Trophoblast cell (in vitro differentiated cells and primary cell): ENCODE measurements at regions not wholly inside any gene's neighbourhood (a gene's known extent, or its start where the extent isn't known, plus 50 kb on each side); places are given as distances from the start of the nearest gene placed in this dataset.

Experiments
- DNase-seq, 2 donors: peaks; one replicate each; pipeline ENCODE4 v3.0.0-alpha.2; 2016
- H2AFZ ChIP-seq: 2 replicates; pipeline ENCODE4 v1.6.1; 2013; ENCODE audit warnings: low read length, moderate library complexity, mild to moderate bottlenecking; ENCODE audit not compliant: insufficient read depth, poor library complexity
- H2AK5ac ChIP-seq: 2 replicates; pipeline ENCODE4 v1.6.1; 2013; ENCODE audit warnings: mild to moderate bottlenecking, low read length
- H2BK120ac ChIP-seq: 2 replicates; pipeline ENCODE4 v1.6.1; 2013; ENCODE audit warnings: low read length, mild to moderate bottlenecking, moderate library complexity; ENCODE audit not compliant: insufficient read depth, poor library complexity
- H2BK12ac ChIP-seq: 2 replicates; pipeline ENCODE4 v1.6.1; 2013; ENCODE audit warnings: mild to moderate bottlenecking, low read length, moderate library complexity
- H2BK5ac ChIP-seq: 2 replicates; pipeline ENCODE4 v1.6.1; 2013; ENCODE audit warnings: low read length, low read depth, moderate library complexity, mild to moderate bottlenecking; ENCODE audit not compliant: poor library complexity
- H3K14ac ChIP-seq: 2 replicates; pipeline ENCODE4 v1.6.1; 2013; ENCODE audit warnings: mild to moderate bottlenecking, low read length
- H3K18ac ChIP-seq: 2 replicates; pipeline ENCODE4 v1.6.1; 2013; ENCODE audit warnings: mild to moderate bottlenecking, low read length
- H3K23ac ChIP-seq: 2 replicates; pipeline ENCODE4 v1.6.1; 2013; ENCODE audit warnings: low read length
- H3K27ac ChIP-seq: 2 replicates; pipeline ENCODE4 v1.5.1; 2013; ENCODE audit warnings: low read depth, mild to moderate bottlenecking, inconsistent platforms, low read length, moderate library complexity
- H3K27me3 ChIP-seq: 2 replicates; pipeline ENCODE4 v1.6.1; 2013; ENCODE audit warnings: inconsistent platforms, mild to moderate bottlenecking, low read length, moderate library complexity; ENCODE audit not compliant: insufficient read depth
- H3K36me3 ChIP-seq, 2 experiments: 1 replicate in 1 of 2; 2 replicates in 1 of 2; pipeline ENCODE4 v1.6.1; 2013; ENCODE audit warnings: low read length in 2 of 2, mild to moderate bottlenecking in 2 of 2, moderate library complexity in 1 of 2; ENCODE audit not compliant: insufficient read depth in 2 of 2, control insufficient read depth in 1 of 2
- H3K4ac ChIP-seq: 2 replicates; pipeline ENCODE4 v1.6.1; 2013; ENCODE audit warnings: low read depth, mild to moderate bottlenecking, low read length, moderate library complexity
- H3K4me1 ChIP-seq, 2 experiments: 1 replicate in 1 of 2; 2 replicates in 1 of 2; pipeline ENCODE4 v1.6.1; 2013; ENCODE audit warnings: low read length in 2 of 2, mild to moderate bottlenecking in 2 of 2, moderate library complexity in 1 of 2; ENCODE audit not compliant: insufficient read depth in 2 of 2, control insufficient read depth in 1 of 2
- H3K4me2 ChIP-seq: 2 replicates; pipeline ENCODE4 v1.6.1; 2013; ENCODE audit warnings: inconsistent platforms, mild to moderate bottlenecking, low read length, moderate library complexity
- H3K4me3 ChIP-seq: 2 replicates; pipeline ENCODE4 v1.5.1; 2013; ENCODE audit warnings: mild to moderate bottlenecking, low read depth, low read length, inconsistent platforms
- H3K79me1 ChIP-seq: one replicate; pipeline ENCODE4 v1.6.1; 2013; ENCODE audit warnings: low read length
- H3K79me2 ChIP-seq: 2 replicates; pipeline ENCODE4 v1.6.1; 2013; ENCODE audit warnings: low read length, mild to moderate bottlenecking; ENCODE audit not compliant: control insufficient read depth, insufficient read depth, poor library complexity
- H3K9ac ChIP-seq: 2 replicates; pipeline ENCODE4 v1.6.1; 2013; ENCODE audit warnings: mild to moderate bottlenecking, low read length
- H3K9me3 ChIP-seq: 2 replicates; pipeline ENCODE4 v1.6.1; 2013; ENCODE audit warnings: low read depth, mild to moderate bottlenecking, control low read depth, inconsistent platforms, low read length; ENCODE audit not compliant: insufficient read depth
- H4K12ac ChIP-seq: 2 replicates; pipeline ENCODE4 v1.6.1; 2013; ENCODE audit warnings: low read depth, mild to moderate bottlenecking, low read length, moderate library complexity
- H4K8ac ChIP-seq: 2 replicates; pipeline ENCODE4 v1.6.1; 2013; ENCODE audit warnings: low read depth, mild to moderate bottlenecking, low read length, moderate library complexity
- H4K91ac ChIP-seq: one replicate; pipeline ENCODE4 v1.6.1; 2013; ENCODE audit warnings: low read depth, mild to moderate bottlenecking, low read length, moderate library complexity
- WGBS: extraction: QIAGEN DNeasy Blood & Tissue Kit; methylation state at CpG from one replicate; pipeline ENCODE4 v1.1.7; 2013; ENCODE audit warnings: missing lambda C conversion rate; ENCODE audit not compliant: insufficient read length, insufficient coverage; ENCODE audit errors: extremely low coverage; 5-methylcytosine and 5-hydroxymethylcytosine counted together

DNA sequence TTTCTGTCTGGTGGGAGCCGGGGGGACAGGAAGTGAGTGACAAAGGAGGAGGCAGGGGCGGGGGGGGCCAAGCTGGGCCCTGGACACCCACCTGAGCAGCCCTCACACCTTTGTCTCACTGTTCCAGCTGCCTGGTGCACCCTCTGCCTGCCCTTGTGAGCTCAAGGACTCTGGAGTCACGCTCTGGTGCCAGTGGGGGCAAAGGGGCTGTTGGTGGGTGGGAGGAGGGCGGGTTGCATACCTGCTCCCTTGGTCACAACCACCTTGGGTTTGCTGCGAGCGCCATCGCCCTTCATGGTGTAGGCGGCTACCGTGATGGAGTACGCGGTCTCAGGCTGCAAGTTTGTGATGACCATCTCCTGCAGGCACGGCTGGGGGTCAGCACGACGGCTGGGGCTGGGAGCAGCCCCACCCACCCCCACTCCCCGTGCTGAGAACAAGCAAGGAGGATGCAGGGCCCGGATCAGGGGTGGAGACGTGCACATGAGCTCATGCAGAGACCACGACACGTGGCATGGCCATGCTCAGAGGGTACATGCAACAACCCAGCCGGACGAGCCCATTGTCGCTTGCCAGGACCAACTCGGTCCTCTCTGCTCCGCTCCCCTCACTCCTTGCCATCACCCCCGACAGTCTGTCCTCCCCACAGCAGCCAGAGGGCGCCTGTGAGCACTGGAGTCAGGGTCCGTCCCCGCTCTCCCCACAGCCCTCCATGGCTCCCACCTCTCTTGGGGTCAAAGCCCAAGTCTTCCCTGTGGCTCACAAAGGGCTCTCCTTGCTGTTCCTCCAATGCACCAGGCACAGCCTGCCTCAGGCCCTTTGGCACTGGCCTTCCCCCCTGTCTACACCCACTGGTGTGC is 114.9 kb downstream of the PTPRS start:
- H4K91ac ChIP-seq, result no peak overlapping the region
- H3K36me3 ChIP-seq, result peaks cover 7 to 8% of the 10 kb centered on the region in 2 experiments
- no peaks in the 10 kb centered on the region for H3K27me3 ChIP-seq
- peak in 1 of 2 donors; percentile 48 for DNase-seq
- no peak overlapping the region for H3K9ac ChIP-seq
- H3K27ac ChIP-seq, result no peak overlapping the region
- no peak overlapping the region for H2BK5ac ChIP-seq
- H3K4me2 ChIP-seq, result no peak overlapping the region
- H3K79me2 ChIP-seq, result no peaks in the 10 kb centered on the region
- no peak overlapping the region for H3K23ac ChIP-seq
- peaks cover 4% of the 10 kb centered on the region for H3K9me3 ChIP-seq
- H3K18ac ChIP-seq, result no peak overlapping the region
- H3K4me3 ChIP-seq, result no peak overlapping the region
- H2BK12ac ChIP-seq, result no peak overlapping the region
- H2AFZ ChIP-seq, result no peak overlapping the region
- WGBS, result no CpG with 5 or more reads among the region's 28 CpGs
- H3K14ac ChIP-seq, result no peak overlapping the region
- no peak overlapping the region for H4K8ac ChIP-seq
- no peak overlapping the region for H2BK120ac ChIP-seq
- no peaks in the 10 kb centered on the region for H3K79me1 ChIP-seq
- no peaks in the 10 kb centered on the region for H3K4me1 ChIP-seq
- H4K12ac ChIP-seq, result no peak overlapping the region
- H3K4ac ChIP-seq, result no peak overlapping the region
- H2AK5ac ChIP-seq, result no peak overlapping the region

DNA sequence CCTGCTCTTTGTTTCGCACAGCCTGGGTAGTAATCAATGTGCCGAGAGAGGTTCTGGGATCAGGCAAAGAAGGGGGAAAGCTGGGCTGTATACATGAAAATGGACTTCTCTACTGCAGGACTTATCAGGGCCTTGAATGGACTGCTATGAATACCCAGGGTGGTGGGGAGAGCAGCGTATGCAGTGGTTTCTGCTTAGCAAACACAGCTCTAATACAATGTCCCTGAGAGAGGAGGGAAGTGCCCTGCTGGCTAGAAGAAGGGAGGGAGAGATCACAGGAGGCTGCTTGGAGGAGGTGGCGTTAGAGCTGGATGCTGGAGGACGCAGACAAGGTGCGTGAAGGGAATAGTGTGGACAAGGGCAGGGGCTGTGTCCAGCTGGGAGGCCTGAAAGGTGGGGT is 116.1 kb downstream of the PTPRS start:
- no peak overlapping the region for H3K14ac ChIP-seq

DNA sequence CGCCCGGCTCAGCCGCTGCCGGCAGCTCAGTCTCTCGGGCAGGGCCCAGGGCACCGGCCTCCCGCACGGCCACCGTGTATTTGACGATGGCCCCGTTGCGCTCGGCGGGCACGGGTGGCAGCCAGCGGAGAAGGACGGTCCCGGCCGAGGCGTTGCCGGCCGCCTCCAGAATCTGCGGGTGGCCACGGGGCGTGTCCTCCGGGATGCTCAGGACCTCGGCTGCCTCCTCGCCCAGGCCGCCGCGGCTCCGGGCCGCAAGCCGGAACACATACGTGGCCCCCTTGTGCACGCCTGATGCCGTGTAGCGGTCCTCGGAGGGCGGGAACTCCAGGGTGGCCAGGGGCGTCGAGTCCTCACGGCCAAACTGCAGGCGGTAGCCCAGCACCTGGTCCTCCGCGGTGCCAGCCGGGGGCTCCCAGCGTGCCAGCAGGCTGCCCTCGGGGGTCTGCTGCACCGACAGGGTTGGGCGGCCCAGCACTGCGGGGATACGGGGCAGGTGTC is 117.7 kb downstream of the PTPRS start:
- H3K9me3 ChIP-seq, result peaks cover 4% of the 10 kb centered on the region
- no peak overlapping the region for H2AFZ ChIP-seq
- no peaks in the 10 kb centered on the region for H3K4me1 ChIP-seq
- H2BK12ac ChIP-seq, result no peak overlapping the region
- H3K79me2 ChIP-seq, result no peaks in the 10 kb centered on the region
- no peak overlapping the region for H2BK5ac ChIP-seq
- no peak overlapping the region for H4K12ac ChIP-seq
- H3K23ac ChIP-seq, result no peak overlapping the region
- H3K27ac ChIP-seq, result no peak overlapping the region
- H3K14ac ChIP-seq, result no peak overlapping the region
- no peak overlapping the region for H3K4ac ChIP-seq
- DNase-seq, result peak; percentile 33 to 56
- H3K9ac ChIP-seq, result no peak overlapping the region
- no peaks in the 10 kb centered on the region for H3K27me3 ChIP-seq
- no peak overlapping the region for H3K4me3 ChIP-seq
- no peak overlapping the region for H3K4me2 ChIP-seq
- H4K91ac ChIP-seq, result no peak overlapping the region
- peaks cover 15 to 23% of the 10 kb centered on the region in 2 experiments for H3K36me3 ChIP-seq
- no CpG with 5 or more reads among the region's 53 CpGs for WGBS
- no peak overlapping the region for H2AK5ac ChIP-seq
- no peak overlapping the region for H4K8ac ChIP-seq
- no peak overlapping the region for H2BK120ac ChIP-seq
- no peaks in the 10 kb centered on the region for H3K79me1 ChIP-seq
- H3K18ac ChIP-seq, result no peak overlapping the region

More for the DNA sequence above, 116.1 kb downstream of the PTPRS start:
- Histone ChIP-seq H4K12ac (no peak overlapping the region), H3K27ac (no peak overlapping the region), H2BK5ac (no peak overlapping the region), H3K27me3 (no peaks in the 10 kb centered on the region), H3K36me3 (peaks cover 15 to 16% of the 10 kb centered on the region in 2 experiments), H4K91ac (no peak overlapping the region), H3K79me1 (no peaks in the 10 kb centered on the region), H4K8ac (no peak overlapping the region), H2BK120ac (no peak overlapping the region), H2BK12ac (no peak overlapping the region), H2AK5ac (no peak overlapping the region), H3K23ac (no peak overlapping the region), H3K4ac (no peak overlapping the region), H3K4me3 (no peak overlapping the region), H3K4me2 (no peak overlapping the region), H3K79me2 (no peaks in the 10 kb centered on the region), H3K9ac (no peak overlapping the region), H3K9me3 (peaks cover 4% of the 10 kb centered on the region), H3K4me1 (no peaks in the 10 kb centered on the region), H3K18ac (no peak overlapping the region), H2AFZ (no peak overlapping the region)
- no peak for DNase-seq
- no CpG with 5 or more reads among the region's 6 CpGs for WGBS

DNA sequence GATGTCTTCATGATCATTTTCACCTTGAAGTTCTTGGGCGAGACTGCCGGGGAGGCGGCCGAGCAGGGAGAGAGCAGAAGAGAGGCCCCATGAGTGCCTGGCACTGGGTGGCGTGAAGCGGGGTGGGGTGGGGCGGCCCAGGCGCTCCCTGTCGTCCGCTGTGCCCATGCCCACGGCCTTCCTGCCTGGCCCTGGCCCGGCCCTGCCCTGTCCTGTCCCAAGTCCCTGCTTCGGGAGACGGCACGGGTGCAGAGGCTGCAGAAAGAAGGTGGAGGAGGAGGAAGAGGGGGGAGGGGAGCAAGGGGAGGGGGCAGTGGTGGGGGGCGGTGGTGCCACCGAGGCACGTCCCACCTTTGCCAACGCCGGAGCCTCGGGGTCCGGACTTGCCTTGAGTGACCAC is 118.4 kb downstream of the PTPRS start:
- no peaks in the 10 kb centered on the region for H3K27me3 ChIP-seq
- H4K91ac ChIP-seq, result no peak overlapping the region
- no peaks in the 10 kb centered on the region for H3K79me2 ChIP-seq
- H3K79me1 ChIP-seq, result no peaks in the 10 kb centered on the region
- H3K4me3 ChIP-seq, result no peak overlapping the region
- H3K14ac ChIP-seq, result no peak overlapping the region
- no peak overlapping the region for H3K4ac ChIP-seq
- H4K8ac ChIP-seq, result no peak overlapping the region
- peaks cover 15 to 23% of the 10 kb centered on the region in 2 experiments for H3K36me3 ChIP-seq
- no peak overlapping the region for H3K27ac ChIP-seq
- no peak overlapping the region for H3K9ac ChIP-seq
- H3K23ac ChIP-seq, result no peak overlapping the region
- no peak overlapping the region for H3K4me2 ChIP-seq
- H3K4me1 ChIP-seq, result no peaks in the 10 kb centered on the region
- no peak overlapping the region for H2BK120ac ChIP-seq
- peaks cover 4% of the 10 kb centered on the region for H3K9me3 ChIP-seq
- H2AFZ ChIP-seq, result no peak overlapping the region
- WGBS, result no CpG with 5 or more reads among the region's 22 CpGs
- H3K18ac ChIP-seq, result no peak overlapping the region
- H2BK12ac ChIP-seq, result no peak overlapping the region
- no peak overlapping the region for H4K12ac ChIP-seq
- DNase-seq, result no peak
- no peak overlapping the region for H2AK5ac ChIP-seq
- no peak overlapping the region for H2BK5ac ChIP-seq
